OCI-LY7 (cell line): ENCODE measurements at regions not wholly inside any gene's neighbourhood (a gene's known extent, or its start where the extent isn't known, plus 50 kb on each side); places are given as distances from the start of the nearest gene placed in this dataset.

Experiments
- CTCF ChIP-seq: fragments of 200-600 bp; sonication (generic); conservative IDR thresholded peaks from 2 replicates; pipeline ENCODE4 v1.5.1; 2014; ENCODE audit warnings: mild to moderate bottlenecking, antibody characterized with exemption, low read length, moderate library complexity, mixed read lengths
- EZH2phosphoT487 ChIP-seq: fragments of 200-600 bp; sonication (generic); IDR thresholded peaks from 2 replicates; pipeline ENCODE4 v1.6.1; 2018; ENCODE audit warnings: low read depth, borderline replicate concordance, mild to moderate bottlenecking, mixed run types, antibody characterized with exemption, low read length, moderate library complexity, mixed read lengths

GRCh38 chr2:8159211-8159965 lies 522.5 kb upstream of the ID2 start:
- TF ChIP-seq CTCF (no peak), EZH2phosphoT487 (no peak)
